DMS114 treated with DMSO at 0.1 percent for 48 hours (cell line): ENCODE measurements at regions not wholly inside any gene's neighbourhood (a gene's known extent, or its start where the extent isn't known, plus 50 kb on each side); places are given as distances from the start of the nearest gene placed in this dataset.
"Not testable (repeated sequence)": the region's sequence is repeated elsewhere in the genome, so short reads cannot be mapped to it uniquely, and the experiment has no call there.

Source experiments
- DNase-seq: peaks from one replicate; lab custom pipeline; 2025; ENCODE audit not compliant: unreplicated experiment; lab: John Stamatoyannopoulos, UW

- no peak for DNase-seq
Measured at GRCh38 chr18:66011916-66012315, 261.1 kb downstream of the CDH7 start.

- DNase-seq: no peak
Measured at GRCh38 chr18:66005831-66006588, 255.2 kb downstream of the CDH7 start.

- DNase-seq: not testable (repeated sequence)
Measured at GRCh38 chr18:65998971-65999700, 248.3 kb downstream of the CDH7 start.

GRCh38 chr18:65995206-65995605 is 244.4 kb downstream of the CDH7 start:
- DNase-seq: no peak

GRCh38 chr18:65994302-65994701 is 243.5 kb downstream of the CDH7 start:
- no peak for DNase-seq

GRCh38 chr18:65990944-65991708 is 240.3 kb downstream of the CDH7 start:
- no peak for DNase-seq

- no peak for DNase-seq
Measured at GRCh38 chr18:65990174-65990690, 239.4 kb downstream of the CDH7 start.

GRCh38 chr18:65988972-65989371 is 238.2 kb downstream of the CDH7 start:
- no peak for DNase-seq

GRCh38 chr18:65988386-65988785 is 237.6 kb downstream of the CDH7 start:
- DNase-seq: no peak

- peak; percentile 1 for DNase-seq
Measured at GRCh38 chr18:65983750-65984149, 232.9 kb downstream of the CDH7 start.

GRCh38 chr18:65975536-65975935 is 224.7 kb downstream of the CDH7 start:
- DNase-seq: no peak

- no peak for DNase-seq
Measured at GRCh38 chr18:65974758-65975157, 223.9 kb downstream of the CDH7 start.

GRCh38 chr18:65968239-65969004 is 217.6 kb downstream of the CDH7 start:
- DNase-seq: no peak

- DNase-seq: no peak
Measured at GRCh38 chr18:65955747-65956146, 204.9 kb downstream of the CDH7 start.

- no peak for DNase-seq
Measured at GRCh38 chr18:65954372-65954771, 203.6 kb downstream of the CDH7 start.

GRCh38 chr18:65946777-65947176 is 196.0 kb downstream of the CDH7 start:
- no peak for DNase-seq

- DNase-seq: no peak
Measured at GRCh38 chr18:65943268-65943667, 192.5 kb downstream of the CDH7 start.

- DNase-seq: no peak
Measured at GRCh38 chr18:65942854-65943253, 192.0 kb downstream of the CDH7 start.

GRCh38 chr18:65942104-65942503 is 191.3 kb downstream of the CDH7 start:
- no peak for DNase-seq

GRCh38 chr18:65941482-65941881 is 190.7 kb downstream of the CDH7 start:
- DNase-seq: no peak
